ENCODE measurements at regions not wholly inside any gene's neighbourhood (a gene's known extent, or its start where the extent isn't known, plus 50 kb on each side); places are given as distances from the start of the nearest gene placed in this dataset.

DNA sequence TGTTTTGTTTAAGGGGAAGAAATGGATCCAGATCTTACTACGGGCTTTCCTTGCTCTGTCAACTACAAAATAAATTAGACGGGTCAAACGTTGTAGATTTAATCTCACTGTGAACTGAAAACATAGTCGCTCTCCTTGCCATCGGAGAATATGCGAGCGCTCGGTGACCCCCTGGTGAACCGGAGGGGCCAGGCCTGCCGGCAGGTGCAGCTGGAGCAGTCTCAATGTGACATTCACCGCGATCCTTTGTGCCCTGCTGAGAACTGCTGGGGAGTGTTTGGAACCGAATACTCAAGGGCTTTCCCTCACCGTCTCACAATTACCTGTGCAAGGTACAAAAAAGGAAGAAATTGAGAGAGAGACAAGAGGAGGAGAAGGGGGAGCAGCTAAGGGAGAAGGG, 174.1 kb upstream of the GPR26 start:
- DNase-seq, result no peak
- H3K27ac ChIP-seq, result no peak overlapping the region
- H3K36me3 ChIP-seq, result no peaks in the 10 kb centered on the region

DNA sequence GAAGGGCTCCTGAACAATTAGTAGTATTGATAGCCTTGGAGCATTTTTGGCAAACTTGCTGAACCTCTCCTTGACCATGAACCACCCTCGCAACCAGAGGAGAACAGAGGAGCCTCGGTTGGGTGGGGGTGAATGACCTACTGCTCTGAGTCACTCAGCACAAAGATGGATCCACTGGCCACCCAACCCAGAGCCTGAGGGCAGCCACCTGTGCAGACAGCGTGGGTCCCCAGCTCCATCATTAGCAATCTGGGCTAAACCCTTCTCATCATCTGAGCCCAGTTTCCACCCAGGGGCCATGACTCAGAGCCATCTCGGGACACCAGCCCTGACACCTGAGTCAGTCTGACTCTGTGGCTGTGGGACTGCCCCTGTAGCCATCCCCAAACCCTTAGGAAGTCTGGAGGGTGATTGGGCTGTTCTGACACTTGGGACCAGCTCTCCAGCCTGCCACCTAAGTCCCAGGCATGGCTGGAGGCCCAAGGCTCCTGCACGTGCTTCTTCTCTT, 171.8 kb upstream of the GPR26 start:
- 66 to 83% (median 82%) methylated on average over 1 to 5 of the region's 5 CpGs for WGBS, 5 donors
- TF ChIP-seq EP300 (IDR thresholded peaks at IDR 0.05) (no peak), POLR2AphosphoS5 (IDR thresholded peaks at IDR 0.05) (no peak), POLR2A (IDR thresholded peaks at IDR 0.05) (no peak)
- TF ChIP-seq, protein P1, sequence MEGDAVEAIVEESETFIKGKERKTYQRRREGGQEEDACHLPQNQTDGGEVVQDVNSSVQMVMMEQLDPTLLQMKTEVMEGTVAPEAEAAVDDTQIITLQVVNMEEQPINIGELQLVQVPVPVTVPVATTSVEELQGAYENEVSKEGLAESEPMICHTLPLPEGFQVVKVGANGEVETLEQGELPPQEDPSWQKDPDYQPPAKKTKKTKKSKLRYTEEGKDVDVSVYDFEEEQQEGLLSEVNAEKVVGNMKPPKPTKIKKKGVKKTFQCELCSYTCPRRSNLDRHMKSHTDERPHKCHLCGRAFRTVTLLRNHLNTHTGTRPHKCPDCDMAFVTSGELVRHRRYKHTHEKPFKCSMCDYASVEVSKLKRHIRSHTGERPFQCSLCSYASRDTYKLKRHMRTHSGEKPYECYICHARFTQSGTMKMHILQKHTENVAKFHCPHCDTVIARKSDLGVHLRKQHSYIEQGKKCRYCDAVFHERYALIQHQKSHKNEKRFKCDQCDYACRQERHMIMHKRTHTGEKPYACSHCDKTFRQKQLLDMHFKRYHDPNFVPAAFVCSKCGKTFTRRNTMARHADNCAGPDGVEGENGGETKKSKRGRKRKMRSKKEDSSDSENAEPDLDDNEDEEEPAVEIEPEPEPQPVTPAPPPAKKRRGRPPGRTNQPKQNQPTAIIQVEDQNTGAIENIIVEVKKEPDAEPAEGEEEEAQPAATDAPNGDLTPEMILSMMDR (IDR thresholded peaks at IDR 0.05), result no peak
- H3K4me1 ChIP-seq, result no peaks in the 10 kb centered on the region

More for the DNA sequence above, 174.1 kb upstream of the GPR26 start:
- Histone ChIP-seq H3K9me3 (no peaks in the 10 kb centered on the region), H3K4me3 (no peak overlapping the region), H3K4me1 (no peaks in the 10 kb centered on the region), H3K27me3 (peaks cover 0 to 39% (median 9%) of the 10 kb centered on the region in 3 donors)
- intact Hi-C loops (cut with DNase I; ENCODE audit: low total_unique reads), result no loop called here
- TF ChIP-seq EP300 (IDR thresholded peaks at IDR 0.05), result no peak
- TF ChIP-seq POLR2A (IDR thresholded peaks at IDR 0.05), result no peak
- no peak for TF ChIP-seq POLR2AphosphoS5 (IDR thresholded peaks at IDR 0.05)
- TF ChIP-seq, protein P1 (IDR thresholded peaks at IDR 0.05), result no peak
- WGBS, 5 donors, result 18 to 37% (median 24%) methylated on average over 14 of the region's 14 CpGs

DNA sequence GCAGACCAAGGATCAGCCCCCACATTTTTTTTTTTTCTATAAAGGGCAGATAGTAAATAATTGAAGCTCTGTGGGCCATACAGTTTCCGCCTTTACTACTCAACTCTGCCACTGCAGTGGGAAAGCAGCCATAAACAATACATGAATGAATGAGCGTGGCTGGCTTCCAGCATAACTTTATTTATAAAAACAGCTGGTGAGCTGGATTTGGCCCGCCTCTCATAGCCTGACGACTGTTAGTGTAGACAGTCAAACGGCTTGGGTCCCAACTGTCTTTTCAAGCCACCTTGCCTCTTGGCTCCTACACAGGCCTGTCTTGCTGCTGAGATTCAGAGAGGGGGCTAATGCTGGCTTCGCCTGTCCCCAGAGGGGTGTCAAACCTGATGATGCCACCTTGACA, 169.8 kb upstream of the GPR26 start:
- TF ChIP-seq EP300 (IDR thresholded peaks at IDR 0.05), result no peak
- TF ChIP-seq POLR2A (IDR thresholded peaks at IDR 0.05), result no peak
- TF ChIP-seq, protein P1 (IDR thresholded peaks at IDR 0.05), result no peak
- TF ChIP-seq POLR2AphosphoS5 (IDR thresholded peaks at IDR 0.05), result no peak
- H3K27ac ChIP-seq, result no peak overlapping the region
- peaks cover 0 to 23% (median 9%) of the 10 kb centered on the region in 3 donors for H3K27me3 ChIP-seq
- peak in 1 of 2 donors; percentile 54 for DNase-seq
- intact Hi-C loops (cut with DNase I; ENCODE audit: low total_unique reads), result no loop called here
- 54 to 65% (median 57%) methylated on average over 6 of the region's 6 CpGs for WGBS, 5 donors
- no peaks in the 10 kb centered on the region for H3K36me3 ChIP-seq
- H3K4me1 ChIP-seq, result no peaks in the 10 kb centered on the region
- H3K9me3 ChIP-seq, result no peaks in the 10 kb centered on the region
- no peak overlapping the region for H3K4me3 ChIP-seq

More for the DNA sequence above, 171.8 kb upstream of the GPR26 start:
- H3K36me3 ChIP-seq, result no peaks in the 10 kb centered on the region
- no peak for DNase-seq
- H3K9me3 ChIP-seq, result no peaks in the 10 kb centered on the region
- H3K27me3 ChIP-seq, result peaks cover 0 to 39% (median 9%) of the 10 kb centered on the region in 3 donors
- no peak overlapping the region for H3K27ac ChIP-seq
- no peak overlapping the region for H3K4me3 ChIP-seq
- intact Hi-C loops (cut with DNase I; ENCODE audit: low total_unique reads), result no loop called here

DNA sequence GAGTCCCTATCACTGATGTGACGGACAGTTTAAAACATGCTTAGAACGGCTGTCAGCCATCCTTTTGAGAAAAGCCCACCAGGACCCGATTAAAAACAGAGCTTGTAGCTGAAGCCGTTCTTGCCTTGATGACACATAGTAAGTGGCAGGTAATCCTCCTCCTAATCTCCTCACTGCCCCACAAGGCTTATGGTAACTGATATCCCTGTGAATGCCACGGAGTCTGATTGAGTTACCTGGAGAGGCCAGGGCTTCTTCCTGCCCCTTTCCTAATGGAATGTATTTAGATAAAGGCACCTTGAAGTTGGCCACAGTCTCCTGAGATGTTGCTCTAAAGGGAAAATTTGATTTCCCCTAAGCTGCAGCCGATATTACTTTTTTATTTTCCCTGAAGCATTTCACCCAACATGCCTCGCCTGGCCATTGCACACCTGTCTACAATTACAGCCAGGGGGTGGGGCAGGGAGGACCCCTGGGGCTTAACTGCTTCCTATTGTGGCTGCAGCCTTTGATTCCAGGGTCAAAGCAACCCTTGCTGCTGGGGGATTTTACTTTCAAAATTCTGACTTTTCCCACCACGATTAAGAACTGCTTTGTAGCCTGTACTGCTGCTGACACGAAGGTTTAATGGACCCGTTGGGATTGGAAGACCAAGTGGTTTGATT, 169.0 kb upstream of the GPR26 start:
- H3K27me3 ChIP-seq, result peaks cover 0 to 16% (median 3%) of the 10 kb centered on the region in 3 donors
- no peaks in the 10 kb centered on the region for H3K9me3 ChIP-seq
- no peak for TF ChIP-seq EP300 (IDR thresholded peaks at IDR 0.05)
- no peak for TF ChIP-seq POLR2A (IDR thresholded peaks at IDR 0.05)
- TF ChIP-seq POLR2AphosphoS5 (IDR thresholded peaks at IDR 0.05), result no peak
- TF ChIP-seq, protein P1 (IDR thresholded peaks at IDR 0.05), result no peak
- H3K36me3 ChIP-seq, result no peaks in the 10 kb centered on the region
- H3K4me1 ChIP-seq, result no peaks in the 10 kb centered on the region
- no peak for DNase-seq
- H3K4me3 ChIP-seq, result no peak overlapping the region
- H3K27ac ChIP-seq, result no peak overlapping the region
- 47 to 67% (median 56%) methylated on average over 10 of the region's 10 CpGs for WGBS, 5 donors
- intact Hi-C loops (cut with DNase I; ENCODE audit: low total_unique reads), result no loop called here

Measured in stomach (tissue), 8 donors.